ENCODE measurements at regions not wholly inside any gene's neighbourhood (a gene's known extent, or its start where the extent isn't known, plus 50 kb on each side); places are given as distances from the start of the nearest gene placed in this dataset.

DNA sequence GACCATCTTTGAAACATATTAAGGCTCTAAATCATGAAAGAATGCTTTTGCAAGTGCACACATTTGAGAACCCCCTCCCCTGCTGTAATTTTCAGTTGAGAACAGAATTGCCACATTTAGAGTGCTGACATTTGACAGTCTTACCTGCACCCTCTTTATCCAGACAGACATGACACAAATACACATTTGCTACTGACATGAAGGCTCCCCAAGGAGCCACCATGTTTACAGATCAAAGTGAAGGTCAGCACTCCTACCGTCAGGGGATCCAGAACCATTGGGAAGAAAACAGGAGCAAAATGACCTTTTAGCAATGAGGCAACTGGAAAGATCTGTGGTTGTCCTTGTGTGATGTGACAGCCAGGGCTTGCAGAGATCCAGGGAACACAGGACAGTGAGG is 315.4 kb upstream of the CNR1 start:
- TF ChIP-seq GATA2 (IDR thresholded peaks at IDR 0.05; ENCODE audit: low read depth, low read length) = no peak
- no peak for TF ChIP-seq GATA3 (IDR thresholded peaks at IDR 0.05; ENCODE audit: low read depth, low read length)
